Renal cortical epithelial cell (primary cell): ENCODE measurements at regions not wholly inside any gene's neighbourhood (a gene's known extent, or its start where the extent isn't known, plus 50 kb on each side); places are given as distances from the start of the nearest gene placed in this dataset.
"Not testable (repeated sequence)": the region's sequence is repeated elsewhere in the genome, so short reads cannot be mapped to it uniquely, and the experiment has no call there.

ENCODE experiments used
- DNase-seq: peaks from one replicate; pipeline ENCODE4 v3.0.0-alpha.2; 2011; ENCODE audit warnings: low read depth

DNA sequence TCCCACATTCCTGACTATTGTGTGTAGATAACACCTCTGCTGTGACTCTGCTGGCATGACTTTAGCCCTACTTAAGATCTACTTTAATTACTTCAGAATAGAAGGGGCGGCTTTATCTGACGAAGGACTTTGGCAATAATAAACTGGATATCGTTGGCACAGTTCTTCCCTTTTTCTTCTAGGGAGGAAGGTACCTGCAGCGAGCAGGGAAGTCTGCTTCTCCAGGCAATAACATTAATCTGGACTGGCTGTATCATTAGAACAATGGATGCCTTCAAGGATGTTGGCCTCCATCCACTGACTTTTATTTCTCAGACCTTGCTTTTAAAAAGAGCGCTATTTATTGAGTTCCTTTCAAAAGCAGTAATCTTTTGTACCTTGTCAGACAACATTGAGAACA, 172.6 kb upstream of the THSD7A start:
- DNase-seq, result no peak

DNA sequence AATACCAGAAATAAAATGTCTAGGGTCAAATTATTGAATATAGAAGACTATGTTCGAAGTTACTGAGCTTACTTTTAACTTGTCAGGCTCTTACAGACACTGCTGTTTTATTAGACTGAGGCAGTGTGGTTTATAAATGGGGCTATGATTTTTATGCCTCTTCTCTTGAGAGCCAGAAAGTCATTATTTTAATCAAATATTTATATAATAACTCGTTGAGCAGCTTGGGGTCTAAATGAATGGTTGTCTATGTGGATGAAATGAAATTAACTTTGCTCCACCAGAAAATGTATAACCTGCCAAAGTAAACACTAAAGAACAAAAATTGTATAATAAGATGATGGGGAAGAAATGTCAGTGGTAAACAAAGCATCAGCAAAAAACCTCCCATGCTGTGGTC, 175.6 kb upstream of the THSD7A start:
- no peak for DNase-seq

DNA sequence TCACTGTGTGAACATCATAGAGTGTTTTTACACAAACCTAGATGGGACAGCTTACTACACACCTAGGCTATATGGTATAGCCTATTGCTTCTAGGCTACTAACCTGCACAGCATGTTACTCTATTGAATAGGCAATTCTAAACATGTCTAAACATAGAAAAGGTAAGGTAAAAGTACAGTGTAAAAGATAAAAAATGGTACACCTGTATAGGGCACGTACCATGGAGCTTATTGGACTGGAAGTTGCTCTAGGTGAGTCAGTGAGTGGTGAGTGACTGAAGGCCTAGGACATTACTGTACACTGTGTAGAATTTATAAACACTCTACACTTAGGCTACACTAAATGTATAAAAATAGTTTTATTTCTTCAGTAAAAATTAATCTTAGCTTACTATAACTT, 182.0 kb upstream of the THSD7A start:
- no peak for DNase-seq

DNA sequence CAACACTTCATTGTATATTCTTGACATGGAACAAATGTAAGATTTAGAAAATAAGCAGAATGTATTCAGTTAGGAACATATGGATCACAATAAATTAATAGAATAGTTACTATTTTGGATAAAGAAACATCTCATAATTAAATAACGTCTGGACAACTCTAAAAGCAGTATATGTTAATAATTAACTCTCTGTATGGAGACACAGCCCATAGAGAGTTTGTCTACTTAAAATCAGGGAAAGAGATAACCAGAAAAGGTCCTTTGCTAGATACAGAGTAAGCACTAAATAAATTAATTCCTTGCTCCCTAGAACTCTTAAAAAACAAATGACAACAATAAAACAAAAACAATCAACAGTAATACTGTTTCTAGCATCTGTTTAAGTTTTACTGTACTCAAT, 184.4 kb upstream of the THSD7A start:
- DNase-seq, result no peak

DNA sequence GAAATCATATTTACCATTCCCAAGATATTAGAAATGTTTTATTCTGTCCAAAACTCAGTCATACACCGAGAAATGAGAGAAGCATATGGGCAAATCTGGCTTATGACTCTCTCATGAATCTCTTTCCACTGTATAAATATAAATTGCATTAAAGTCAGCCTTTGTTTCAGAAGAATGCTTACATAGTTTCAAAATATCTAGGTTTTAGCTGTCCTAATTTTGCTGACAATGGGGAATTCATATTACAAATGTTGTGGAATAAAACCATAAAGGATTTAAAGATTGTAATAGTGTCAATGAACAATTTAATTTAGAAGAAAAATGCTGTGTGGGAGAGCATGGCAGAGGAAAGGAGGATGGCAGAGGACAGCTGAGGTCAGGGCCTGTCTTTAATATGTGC, 185.0 kb upstream of the THSD7A start:
- DNase-seq, result no peak

DNA sequence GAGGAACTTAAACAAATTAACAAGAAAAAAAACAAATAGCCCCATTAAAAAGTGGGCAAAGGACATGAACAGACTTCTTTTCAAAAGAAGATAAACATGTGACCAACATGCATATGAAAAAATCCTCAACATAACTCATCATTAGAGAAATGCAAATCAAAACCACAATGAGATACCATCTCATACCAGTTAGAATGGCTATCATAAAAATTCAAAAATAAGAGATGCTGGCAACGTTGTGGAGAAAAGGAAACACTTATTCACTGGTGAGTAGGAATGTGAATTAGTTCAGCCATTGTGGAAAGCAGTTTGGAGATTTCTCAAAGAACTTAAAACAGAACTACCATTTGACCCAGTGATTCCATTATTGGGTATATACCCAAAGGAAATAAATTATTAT, 189.1 kb upstream of the TMEM106B start:
- DNase-seq, result not testable (repeated sequence)

DNA sequence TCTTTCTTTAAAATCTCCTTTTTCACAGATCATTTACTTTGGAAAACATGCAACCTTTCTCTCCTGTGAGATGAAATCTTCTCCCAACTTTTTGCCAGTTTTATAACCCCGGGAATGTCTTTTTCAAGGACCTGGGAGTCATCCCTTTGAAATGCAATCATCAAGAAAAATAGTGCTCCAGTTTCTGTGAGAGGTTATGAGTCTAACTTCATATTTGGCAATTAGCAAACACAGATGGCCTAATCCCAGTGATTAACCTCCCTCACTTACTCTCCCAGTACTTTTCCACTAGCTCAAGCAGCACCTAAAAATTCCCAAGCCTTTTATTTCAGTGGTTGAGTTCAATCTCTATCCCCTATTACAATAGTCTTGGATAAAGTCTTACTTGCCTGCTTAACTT, 185.8 kb upstream of the TMEM106B start:
- DNase-seq, result no peak

DNA sequence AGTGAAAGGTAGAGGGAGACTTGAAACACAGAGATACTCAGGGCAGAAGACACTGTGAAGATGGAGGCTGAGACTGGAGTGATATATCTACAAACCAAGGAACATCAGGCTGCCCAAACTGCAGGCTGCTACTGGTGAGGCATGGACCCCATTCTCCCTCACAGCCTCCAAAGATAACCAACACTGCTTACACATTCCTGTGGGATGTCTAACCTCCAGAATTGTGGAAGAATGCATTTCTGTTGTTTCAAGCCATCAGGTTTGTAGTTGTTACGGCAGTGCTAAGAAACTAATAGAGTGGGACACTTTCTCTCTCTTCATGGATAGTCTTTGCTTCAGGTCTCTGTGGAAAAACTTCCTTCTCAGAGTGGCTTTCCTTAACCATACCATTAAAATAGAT, 182.6 kb upstream of the TMEM106B start:
- DNase-seq, result no peak

DNA sequence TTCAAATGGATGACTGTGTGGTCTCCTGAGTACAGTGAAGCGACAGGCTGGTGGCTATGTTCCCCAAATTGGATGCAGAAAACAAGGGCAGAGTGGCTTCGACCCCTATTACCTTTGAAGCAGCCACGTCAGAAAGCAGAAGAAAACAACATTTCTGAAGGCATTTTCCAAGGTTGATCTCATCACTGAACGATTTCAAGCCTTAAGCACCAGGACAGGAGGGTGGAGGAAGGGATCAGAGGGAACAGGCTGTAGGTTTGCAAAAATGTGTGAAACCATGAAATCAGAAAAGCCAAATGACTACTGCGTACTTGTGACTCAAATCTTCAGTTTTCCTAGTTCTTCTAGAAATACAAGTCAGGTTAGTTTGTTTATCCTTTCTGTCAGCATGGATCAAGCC, 181.0 kb upstream of the TMEM106B start:
- no peak for DNase-seq

DNA sequence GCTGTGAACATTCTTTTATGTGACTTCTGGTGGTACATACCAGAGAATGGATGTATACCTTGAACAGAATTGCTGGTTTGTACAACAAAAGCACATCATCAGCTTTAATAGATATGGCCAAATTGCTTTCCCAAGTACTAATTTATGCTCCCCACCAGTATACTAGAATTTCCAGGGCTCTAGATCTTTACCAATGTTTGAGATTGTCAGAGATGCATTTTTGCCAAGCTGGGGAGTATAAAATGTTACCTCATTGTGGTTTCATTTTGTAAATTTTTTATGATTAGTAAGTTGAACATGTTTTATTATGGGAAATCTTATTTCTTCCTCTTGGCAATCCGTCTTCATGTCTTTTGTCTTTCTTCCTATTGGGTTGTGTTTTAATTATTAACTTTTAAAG, 179.9 kb upstream of the TMEM106B start:
- no peak for DNase-seq

DNA sequence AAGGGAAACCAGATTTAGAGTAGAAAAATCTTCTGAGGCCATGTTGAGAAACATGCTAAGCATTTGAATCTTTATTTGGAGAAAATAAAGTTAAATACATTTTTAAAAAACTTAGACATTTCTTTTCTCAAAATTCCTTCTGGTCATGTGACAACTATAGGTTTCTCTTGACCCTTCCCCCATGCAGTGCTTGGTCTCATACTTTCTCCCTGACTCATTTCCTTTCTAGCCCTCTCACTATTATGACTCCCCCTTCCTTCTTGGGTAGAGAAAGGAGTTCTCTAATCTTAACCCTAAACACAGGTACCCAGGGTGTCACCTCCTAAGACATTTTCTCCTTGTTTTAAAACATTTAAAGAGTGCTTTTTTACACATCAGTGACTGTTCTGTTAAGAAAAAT, 179.5 kb upstream of the TMEM106B start:
- DNase-seq, result peak; percentile 64

DNA sequence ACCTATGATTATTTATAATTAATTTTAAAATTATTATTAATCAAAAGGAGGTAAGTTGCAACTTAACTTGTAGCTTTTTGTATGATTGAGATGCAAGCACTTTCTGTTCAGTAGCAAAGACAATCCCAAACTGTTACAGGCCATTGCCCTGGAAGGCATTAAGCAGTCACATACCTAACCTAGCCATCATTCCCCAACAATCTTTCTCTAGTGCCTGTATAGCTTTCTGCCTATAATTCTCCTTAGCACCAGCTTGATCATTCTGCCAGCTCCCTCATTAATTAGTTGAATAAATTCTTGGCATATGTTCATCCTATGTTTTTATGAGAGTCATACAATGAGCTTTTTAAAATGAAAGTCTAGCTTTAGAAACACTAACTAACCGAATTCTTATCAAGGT, 178.9 kb upstream of the TMEM106B start:
- DNase-seq, result peak; percentile 55

DNA sequence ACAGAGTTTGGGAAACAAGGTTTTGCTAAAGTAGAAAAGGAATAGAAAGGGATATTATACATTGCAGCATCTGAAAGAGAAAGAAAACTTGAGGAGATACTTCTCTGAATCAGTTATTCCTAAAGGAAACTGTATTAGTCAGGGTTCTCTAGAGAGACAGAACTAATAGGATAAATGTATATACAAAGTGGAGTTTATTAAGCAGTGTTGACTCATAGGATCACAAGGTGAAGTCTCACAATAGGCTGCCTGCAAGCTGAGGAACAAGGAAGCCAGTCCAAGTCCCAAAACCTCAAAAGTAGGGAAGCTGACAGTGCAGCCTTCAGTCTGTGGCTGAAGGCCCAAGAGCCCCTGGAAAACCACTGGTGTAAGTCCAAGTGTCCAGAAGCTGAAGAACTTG, 167.6 kb upstream of the TMEM106B start:
- peak; percentile 59 for DNase-seq

DNA sequence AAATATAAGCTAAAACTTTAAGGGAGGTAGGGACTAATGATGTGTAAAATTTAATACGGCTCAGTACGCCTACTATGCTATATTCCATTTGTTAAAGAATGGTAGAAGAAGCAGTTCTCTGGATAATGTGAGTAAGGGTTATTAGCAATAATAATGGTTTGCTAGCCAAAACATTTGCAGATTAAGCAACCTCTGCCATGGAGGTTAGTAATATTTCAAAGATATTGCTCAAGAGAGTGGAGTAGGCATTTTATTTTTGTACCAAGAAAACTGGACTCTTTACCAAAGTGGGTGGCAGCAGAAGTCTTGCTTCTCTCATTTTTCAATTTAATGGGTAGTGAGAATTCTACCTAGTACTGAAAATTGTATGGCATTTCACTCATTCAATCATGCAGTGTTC, 158.9 kb upstream of the TMEM106B start:
- no peak for DNase-seq

DNA sequence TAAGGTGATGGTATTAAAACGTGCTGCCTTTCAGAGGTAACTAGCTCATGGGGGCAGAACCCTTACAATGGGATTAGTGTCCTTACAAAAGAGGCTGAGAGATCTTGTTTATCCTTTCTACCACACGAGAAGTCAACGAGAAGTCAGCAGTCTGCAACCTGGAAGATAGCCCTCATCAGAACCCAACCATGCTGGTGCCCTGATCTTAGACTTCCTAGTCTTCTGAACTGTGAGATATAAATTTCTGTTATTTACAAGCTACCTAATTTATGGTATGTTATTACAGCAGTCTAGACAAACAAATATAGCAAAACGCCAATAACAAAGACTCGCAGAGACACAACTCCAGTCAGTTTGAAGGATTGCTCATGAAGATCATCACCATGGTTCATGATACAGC, 157.5 kb upstream of the TMEM106B start:
- DNase-seq, result no peak

DNA sequence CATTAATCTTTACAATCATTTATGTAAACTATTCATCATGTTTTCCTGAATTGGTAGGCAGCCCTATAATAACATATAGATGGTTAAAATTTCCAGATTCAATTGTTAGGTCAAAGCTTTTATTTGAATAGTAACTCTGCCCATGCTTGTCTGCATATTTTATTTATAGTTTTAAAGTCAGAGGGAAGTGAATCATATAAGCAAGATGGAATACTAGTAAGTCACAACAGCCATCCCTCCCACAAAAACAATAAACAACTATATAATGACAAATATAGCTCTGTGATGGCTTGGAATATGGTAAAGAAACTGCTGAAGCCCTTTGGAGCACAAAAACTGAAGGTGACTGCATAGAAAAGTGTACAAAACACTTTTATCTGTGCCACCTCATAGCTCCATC, 156.3 kb upstream of the TMEM106B start:
- no peak for DNase-seq

DNA sequence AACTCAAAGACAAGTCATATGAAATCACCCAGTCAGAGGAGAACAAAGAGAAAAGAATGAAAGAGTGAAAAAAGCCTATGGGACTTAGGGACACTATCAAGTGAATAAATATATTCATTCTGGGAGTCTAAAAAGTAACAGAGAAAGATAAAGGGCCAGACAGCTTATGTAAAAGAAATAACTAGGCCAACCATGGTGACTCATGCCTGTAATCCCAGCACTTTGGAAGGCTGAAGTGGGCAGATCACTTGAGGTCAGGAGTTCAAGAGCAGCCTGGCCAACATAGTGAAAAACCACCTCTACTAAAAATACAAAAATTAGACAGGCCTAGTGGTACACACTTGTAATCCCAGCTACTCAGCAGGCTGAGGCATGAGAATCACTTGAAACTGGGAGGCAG, 154.7 kb upstream of the TMEM106B start:
- no peak for DNase-seq

DNA sequence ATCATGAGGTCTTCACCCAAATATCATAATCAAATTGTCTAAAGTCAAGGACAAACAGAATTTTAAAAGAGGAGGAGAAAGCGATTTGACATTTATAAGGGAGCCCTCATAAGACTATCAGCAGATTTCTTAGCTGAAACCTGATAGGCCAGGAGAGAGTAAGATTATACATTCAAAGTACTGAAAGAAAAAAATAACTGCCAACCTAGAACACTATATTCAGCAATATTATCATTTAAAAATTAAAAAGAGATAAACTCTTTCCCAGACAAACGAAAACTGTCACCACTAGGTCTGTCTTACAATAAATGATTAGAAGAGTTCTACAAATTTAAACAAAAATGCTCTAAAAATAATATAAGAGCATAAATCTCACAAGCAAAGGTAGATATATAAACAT, 154.1 kb upstream of the TMEM106B start:
- no peak for DNase-seq

DNA sequence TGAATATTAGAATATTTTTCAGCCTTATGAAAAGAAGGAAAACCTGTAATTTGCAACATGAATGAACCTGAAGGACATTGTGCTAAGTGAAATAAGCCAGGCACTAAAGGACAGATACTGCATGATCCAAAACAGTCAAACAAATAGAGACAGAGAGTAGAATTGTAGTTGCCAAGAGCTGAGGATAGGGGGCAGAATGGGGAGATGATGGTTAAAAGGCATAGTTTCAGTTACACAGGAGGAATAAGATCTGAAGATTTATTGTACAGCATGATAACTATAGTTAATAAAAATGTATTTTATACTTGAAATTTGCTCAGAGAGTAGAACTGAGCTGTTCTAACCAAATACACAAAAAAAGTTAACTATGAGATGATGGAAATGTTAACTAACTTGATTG, 149.0 kb upstream of the TMEM106B start:
- no peak for DNase-seq

DNA sequence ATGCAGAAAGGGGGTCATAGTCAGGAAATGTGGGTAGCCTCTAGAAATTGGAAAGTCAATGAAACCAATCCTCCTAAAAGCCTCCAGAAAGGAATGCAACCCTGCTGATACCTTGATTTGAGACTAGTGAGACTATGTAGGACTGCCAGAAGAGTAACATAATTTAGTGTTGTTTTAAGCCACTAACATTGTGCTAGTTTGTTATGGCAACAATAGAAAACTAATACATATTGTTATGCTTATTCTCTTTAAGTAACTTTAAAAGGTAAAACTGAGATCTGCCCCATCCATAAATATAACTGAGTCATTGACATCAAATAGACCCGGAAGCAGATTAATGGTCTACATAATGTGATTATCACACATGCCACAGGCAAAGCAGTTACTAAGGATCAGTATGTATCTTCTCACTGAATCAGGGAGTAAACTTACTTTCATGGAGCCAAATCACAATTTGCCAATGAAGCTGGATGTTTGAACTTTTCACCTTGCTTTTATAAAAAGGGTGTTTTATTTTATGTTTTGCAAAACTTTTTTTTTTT, 146.4 kb upstream of the TMEM106B start:
- peak; percentile 18 for DNase-seq

DNA sequence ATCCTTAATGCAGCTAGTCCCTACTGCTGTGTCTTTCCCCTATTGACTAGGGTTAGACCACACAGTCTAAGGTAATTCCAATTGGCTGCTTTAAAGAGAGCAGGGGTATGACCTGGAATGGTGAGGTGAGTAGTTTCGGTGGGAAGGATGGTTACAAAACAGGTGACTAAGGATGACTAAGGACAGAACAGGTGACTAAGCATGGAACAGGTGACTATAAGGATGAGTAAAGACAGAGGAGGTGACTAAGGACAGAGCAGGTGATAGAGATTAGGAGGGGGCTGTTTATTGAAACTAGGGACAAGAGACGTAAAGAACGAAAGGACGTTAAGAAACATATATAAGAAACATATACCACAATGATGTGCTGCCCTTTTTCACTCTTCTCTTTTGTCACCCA, 145.1 kb upstream of the TMEM106B start:
- peak; percentile 65 for DNase-seq

DNA sequence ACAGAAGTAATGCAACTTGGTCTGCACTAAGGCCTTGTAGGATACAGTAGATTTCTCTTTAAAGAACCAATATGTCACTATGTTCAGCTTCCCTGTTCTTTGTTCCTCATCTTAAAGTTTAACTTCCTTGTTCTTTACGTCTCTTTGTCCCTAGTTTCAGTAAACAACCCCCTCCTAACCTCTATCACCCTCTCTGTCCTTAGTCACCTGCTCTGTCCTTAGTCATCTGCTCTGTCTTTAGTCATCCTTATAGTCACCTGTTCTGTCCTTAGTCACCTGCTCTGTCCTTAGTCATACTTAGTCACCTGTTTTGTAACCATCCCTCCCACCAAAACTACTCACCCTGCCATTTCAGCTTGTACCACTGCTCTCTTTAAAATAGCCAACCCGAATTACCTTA, 144.6 kb upstream of the TMEM106B start:
- DNase-seq, result peak; percentile 83

DNA sequence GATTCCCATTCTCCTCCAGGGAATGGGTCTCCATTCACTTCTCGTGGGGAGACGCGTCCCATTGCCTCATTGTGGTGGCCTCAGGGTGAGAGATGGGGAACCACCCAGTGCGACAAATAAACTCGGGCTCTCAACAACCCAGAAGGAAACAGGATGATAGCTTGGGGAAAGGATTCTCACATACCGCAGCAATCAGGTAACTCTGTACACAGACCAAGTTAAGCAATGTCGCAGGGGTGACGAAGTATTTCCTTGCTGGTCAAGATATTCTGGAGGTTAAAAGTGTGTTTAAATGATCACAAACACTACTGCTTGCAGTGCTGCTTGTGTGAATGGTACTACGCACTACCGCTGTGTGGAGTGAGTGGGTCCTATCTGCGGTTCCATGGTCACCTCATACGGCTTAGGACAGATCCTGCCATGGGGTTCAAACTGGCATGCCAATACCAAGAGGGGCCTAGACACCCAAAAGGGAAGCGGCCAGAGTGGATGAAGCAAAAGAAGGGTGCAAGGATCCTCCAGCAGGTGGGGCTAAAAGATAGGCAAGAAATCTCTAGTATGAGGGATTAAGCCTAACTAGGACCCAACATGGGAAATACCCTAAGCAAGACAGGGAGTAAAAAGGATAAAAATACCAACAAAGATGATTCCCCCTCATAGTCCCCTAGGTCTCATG, 143.8 kb upstream of the TMEM106B start:
- DNase-seq, result peak; percentile 64

DNA sequence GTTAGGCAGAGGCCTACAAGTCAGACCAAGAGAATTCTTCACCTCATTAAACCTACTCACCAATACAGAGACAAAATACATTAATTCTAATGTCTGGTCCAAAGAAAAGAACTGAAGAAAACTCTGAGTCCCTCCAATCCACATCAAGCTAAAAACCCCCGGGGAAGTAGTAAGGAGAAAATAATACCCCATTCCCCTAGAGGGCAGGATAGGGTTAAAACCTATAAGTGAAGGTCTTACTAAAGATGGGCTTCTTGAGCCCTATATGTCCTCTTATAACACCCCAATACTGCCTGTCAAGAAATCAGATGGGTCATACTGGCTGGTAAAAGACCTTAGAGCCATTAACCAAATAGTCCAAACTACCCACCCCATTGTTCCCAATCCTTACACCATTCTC, 141.3 kb upstream of the TMEM106B start:
- no peak for DNase-seq
